HCT116 (cell line): ENCODE measurements at regions not wholly inside any gene's neighbourhood (a gene's known extent, or its start where the extent isn't known, plus 50 kb on each side); places are given as distances from the start of the nearest gene placed in this dataset.

Experiments used
- ATAC-seq: fragments of 200-7000 bp; cut with Tn5 transposase; 2 replicates; pipeline ENCODE4 v1.9.1; 2020; ENCODE audit warnings: mild to moderate bottlenecking, moderate library complexity
- BruUV-seq: library from RNA; stranded (reverse); fragments of 400-500 nt; replicated peaks from 2 replicates; lab custom pipeline; 2021; lab: Mats Ljungman, UMichigan
- CTCF ChIA-PET: fragments of 300-600 bp; sonication (Branson Sonifier 250); formaldehyde crosslinking; loops from one replicate; lab custom pipeline; 2021; ENCODE audit warnings: antibody characterized with exemption; lab: Charles Lee
- POLR2A ChIA-PET: fragments of 300-600, 350-600 bp; sonication (Branson Sonifier 250); formaldehyde crosslinking; loops from one replicate; lab custom pipeline; 2021; ENCODE audit warnings: antibody characterized with exemption; lab: Charles Lee
- RAD21 ChIA-PET, 2 experiments: fragments of 300-600 bp; sonication (Branson Sonifier 250); formaldehyde crosslinking; loops; one replicate each; lab custom pipeline; 2023; ENCODE audit warnings: low total read pairs in 2 of 2; ENCODE audit not compliant: uncharacterized antibody in 2 of 2, unreplicated experiment in 2 of 2, low non-redundant PET in 1 of 2; lab: Charles Lee
- DNase-seq: peaks from one replicate; pipeline ENCODE4 v3.0.0-alpha.2; 2010; ENCODE audit warnings: low read depth, low spot score
- H2AFZ ChIP-seq: fragments of 200-600 bp; shearing (Covaris generic), sonication (generic); 2 replicates; pipeline ENCODE4 v1.6.1; 2017; ENCODE audit warnings: low read depth, mixed run types, mixed read lengths, antibody characterized with exemption, low read length; ENCODE audit not compliant: poor library complexity, severe bottlenecking
- H3K27ac ChIP-seq: 2 replicates; pipeline ENCODE4 v1.5.1; 2012; ENCODE audit warnings: low read depth, low read length
- H3K27me3 ChIP-seq: fragments of 200-600 bp; sonication (generic); 2 replicates; pipeline ENCODE4 v1.6.1; 2016; ENCODE audit warnings: mixed run types, low read length, mixed read lengths; ENCODE audit not compliant: insufficient read depth
- H3K36me3 ChIP-seq, 2 experiments: fragments of 200-500 bp in 1 of 2; fragments of 200-600 bp in 1 of 2; sonication (Bioruptor generic) in 1 of 2; sonication (generic) in 1 of 2; 2 replicates each; pipeline versions ENCODE4 v1.5.1 to v1.6.1; 2014 to 2016; ENCODE audit warnings: low read length in 2 of 2, inconsistent platforms in 1 of 2, mixed read lengths in 1 of 2, mixed run types in 1 of 2; ENCODE audit not compliant: insufficient read depth in 2 of 2, control insufficient read depth in 1 of 2
- H3K4me1 ChIP-seq, 2 experiments: fragments of 200-600 bp in 1 of 2; sonication (generic) in 1 of 2; 2 replicates each; pipeline versions ENCODE4 v1.5.1 to v1.6.1; 2012 to 2017; ENCODE audit warnings: low read length in 2 of 2, inconsistent platforms in 1 of 2, mild to moderate bottlenecking in 1 of 2, mixed read lengths in 1 of 2, mixed run types in 1 of 2, moderate library complexity in 1 of 2; ENCODE audit not compliant: insufficient read depth in 2 of 2, control insufficient read depth in 1 of 2
- H3K4me2 ChIP-seq: fragments of 200-600 bp; sonication (generic); 2 replicates; pipeline ENCODE4 v1.6.1; 2017; ENCODE audit warnings: mixed run types, low read length, mixed read lengths
- H3K4me3 ChIP-seq, 2 experiments: fragments of 200-600 bp in 1 of 2; sonication (generic) in 1 of 2; replicated peaks in 1 of 2; 2 replicates each; pipeline ENCODE4 v1.5.1; 2011 to 2016; ENCODE audit warnings: low read length in 2 of 2, control low read depth in 1 of 2, low read depth in 1 of 2, mild to moderate bottlenecking in 1 of 2, mixed read lengths in 1 of 2, mixed run types in 1 of 2
- H3K79me2 ChIP-seq: fragments of 200-600 bp; sonication (generic); 2 replicates; pipeline ENCODE4 v1.6.1; 2017; ENCODE audit warnings: mild to moderate bottlenecking, mixed run types, low read length, moderate library complexity, mixed read lengths; ENCODE audit not compliant: insufficient read depth
- H3K9ac ChIP-seq: fragments of 200-600 bp; sonication (generic); 2 replicates; pipeline ENCODE4 v1.6.1; 2016; ENCODE audit warnings: low read length, mixed read lengths
- H3K9me2 ChIP-seq: fragments of 200-600 bp; sonication (generic), shearing (Covaris generic); 2 replicates; pipeline ENCODE4 v1.6.1; 2017; ENCODE audit warnings: mixed run types, mild to moderate bottlenecking, moderate library complexity; ENCODE audit not compliant: insufficient read depth
- H3K9me3 ChIP-seq, 2 experiments: fragments of 200-500 bp in 1 of 2; fragments of 200-600 bp in 1 of 2; sonication (Bioruptor generic) in 1 of 2; sonication (generic) in 1 of 2; 2 replicates each; pipeline ENCODE4 v1.6.1; 2014 to 2017; ENCODE audit warnings: low read length in 2 of 2, mixed read lengths in 2 of 2, inconsistent platforms in 1 of 2, low read depth in 1 of 2, mild to moderate bottlenecking in 1 of 2, mixed run types in 1 of 2, moderate library complexity in 1 of 2; ENCODE audit not compliant: control insufficient read depth in 1 of 2, insufficient read depth in 1 of 2
- H4K20me1 ChIP-seq: fragments of 200-600 bp; sonication (generic), shearing (Covaris generic); 2 replicates; pipeline ENCODE4 v1.6.1; 2017; ENCODE audit warnings: mixed run types, mild to moderate bottlenecking, moderate library complexity; ENCODE audit not compliant: insufficient read depth
- CBX3 ChIP-seq: IDR thresholded peaks from 2 replicates; pipeline ENCODE4 v1.6.1; 2012; ENCODE audit warnings: low read depth
- CTCF ChIP-seq, 3 experiments: fragments of 200-600 bp in 1 of 3; sonication (generic) in 1 of 3; IDR thresholded peaks in 2 of 3; conservative IDR thresholded peaks in 1 of 3; 2 replicates each; pipeline ENCODE4 v1.5.1; 2012 to 2017; ENCODE audit warnings: low read depth in 2 of 3, low read length in 2 of 3, antibody characterized with exemption in 1 of 3, borderline replicate concordance in 1 of 3, control low read depth in 1 of 3, mild to moderate bottlenecking in 1 of 3, mixed read lengths in 1 of 3, mixed run types in 1 of 3, moderate library complexity in 1 of 3; ENCODE audit not compliant: insufficient read depth in 1 of 3
- EZH2 ChIP-seq: fragments of 200-600 bp; sonication (generic); IDR thresholded peaks from 2 replicates; pipeline ENCODE4 v1.6.1; 2017; ENCODE audit warnings: antibody characterized with exemption, mixed run types
- JUND ChIP-seq: IDR thresholded peaks from 2 replicates; pipeline ENCODE4 v1.6.1; 2012
- POLR2A ChIP-seq: IDR thresholded peaks from 2 replicates; pipeline ENCODE4 v1.7.0; 2011; ENCODE audit warnings: borderline replicate concordance; ENCODE audit not compliant: insufficient read depth, insufficient read length; ENCODE audit errors: extremely low read depth
- RAD21 ChIP-seq: IDR thresholded peaks from 2 replicates; pipeline ENCODE4 v1.6.1; 2012; ENCODE audit warnings: low read depth, mild to moderate bottlenecking
- YY1 ChIP-seq: IDR thresholded peaks from 2 replicates; pipeline ENCODE4 v1.6.1; 2011; ENCODE audit warnings: low read length, low read depth, moderate library complexity, mild to moderate bottlenecking; ENCODE audit not compliant: insufficient replicate concordance; ENCODE audit errors: extremely low read depth
- ZBTB33 ChIP-seq: IDR thresholded peaks from 2 replicates; pipeline ENCODE4 v1.6.1; 2011; ENCODE audit warnings: mild to moderate bottlenecking, low read length, moderate library complexity; ENCODE audit not compliant: insufficient replicate concordance; ENCODE audit errors: extremely low read depth
- ZFX ChIP-seq: fragments of 450-650 bp; IDR thresholded peaks from 2 replicates; pipeline ENCODE4 v1.6.1; 2017
- ZNF274 ChIP-seq: fragments of 200-500 bp; sonication (Bioruptor generic); IDR thresholded peaks from 2 replicates; pipeline ENCODE4 v1.6.1; 2014; ENCODE audit warnings: mild to moderate bottlenecking, low read depth, low read length, inconsistent platforms
- intact Hi-C: fragments of 100-400 bp; cut with micrococcal nuclease; formaldehyde crosslinking; loops from 2 replicates; pipeline ENCODE4 v1.10.0; 2022

- intact Hi-C loops = loop anchor here (5.0 kb wide), 1 partner anchor 358 kb away; no protein-coding TSS in a partner anchor
- H3K4me1 ChIP-seq = 0 out of 4 replicates have a peak, but pooled peaks cover 0 to 5% of the 10 kb centered on the region in 2 experiments
- DNase-seq = no peak
- no peaks in the 10 kb centered on the region for H3K9me2 ChIP-seq
- no peak overlapping the region for H3K4me2 ChIP-seq
- H3K27ac ChIP-seq = no peak overlapping the region
- BruUV-seq = no TSS peak
- ChIA-PET CTCF (interaction anchor here (7.2 kb wide), 1 partner anchor 160 kb away, joined by 111 read pairs; the partner anchor contains the start of gene ARRDC3), POLR2A (no interaction called here), RAD21 (no interaction called here)
- no peak overlapping the region for H3K4me3 ChIP-seq
- TF ChIP-seq CBX3 (no peak), POLR2A (no peak), ZBTB33 (no peak), JUND (no peak), CTCF (IDR thresholded peaks at IDR 0.05 in 2 of 3, conservative IDR thresholded peaks at IDR 0.05 in 1 of 3; ENCODE audit: borderline replicate concordance in 1 of 3, insufficient read depth in 1 of 3, low read depth in 2 of 3, low read length in 2 of 3) (no peak), YY1 (no peak), RAD21 (no peak), ZNF274 (no peak), EZH2 (no peak), ZFX (no peak)
- no peak overlapping the region for H3K9ac ChIP-seq
- no peaks in the 10 kb centered on the region for H3K27me3 ChIP-seq
- no peaks in the 10 kb centered on the region for H3K9me3 ChIP-seq
- no peaks in the 10 kb centered on the region for H3K36me3 ChIP-seq
- no peak overlapping the region for H2AFZ ChIP-seq
- H3K79me2 ChIP-seq = no peaks in the 10 kb centered on the region
- ATAC-seq = no peak
- no peaks in the 10 kb centered on the region for H4K20me1 ChIP-seq
Observed at GRCh38 chr5:91224969-91225368, 158.1 kb downstream of the ARRDC3 start.
